Erythroblast (primary cell): ENCODE measurements at regions not wholly inside any gene's neighbourhood (a gene's known extent, or its start where the extent isn't known, plus 50 kb on each side); places are given as distances from the start of the nearest gene placed in this dataset.

Experiments used
- DNase-seq, 2 experiments: peaks; one replicate each; lab custom pipeline; 2025; lab: John Stamatoyannopoulos, UW
- GATA1 ChIP-seq: IDR thresholded peaks from 2 replicates; pipeline ENCODE4 v1.6.1; 2011; ENCODE audit warnings: low read depth, mild to moderate bottlenecking, control low read depth, low read length, moderate library complexity
- POLR2A ChIP-seq: IDR thresholded peaks from 2 replicates; pipeline ENCODE4 v1.6.1; 2011; ENCODE audit warnings: mild to moderate bottlenecking, low read length

GRCh38 chr7:47709051-47709450, 127.1 kb upstream of the TNS3 start:
- TF ChIP-seq POLR2A (no peak), GATA1 (no peak)
- DNase-seq = no peak

- DNase-seq = no peak
- TF ChIP-seq GATA1 (no peak), POLR2A (no peak)
Measured at GRCh38 chr7:47707583-47707982, 125.7 kb upstream of the TNS3 start.

DNA sequence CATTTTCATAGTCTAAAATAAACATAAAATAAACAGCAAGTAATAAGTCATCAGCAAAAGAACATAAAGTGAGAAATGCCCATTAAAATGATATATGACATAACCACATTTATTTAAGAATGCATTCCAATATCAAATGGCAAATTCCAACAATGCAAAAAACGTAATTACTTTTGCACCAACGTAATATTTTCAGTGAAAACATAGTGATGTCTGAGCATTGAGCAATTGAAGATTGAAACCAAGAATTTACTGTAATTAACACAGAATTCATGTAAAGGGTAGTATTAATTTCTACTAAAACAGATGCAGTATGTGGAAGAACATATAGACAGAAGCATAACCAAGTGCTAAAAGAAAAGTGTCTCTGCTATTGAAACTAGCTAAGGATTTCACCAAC, 123.0 kb upstream of the TNS3 start:
- DNase-seq = no peak
- no peak for TF ChIP-seq POLR2A
- TF ChIP-seq GATA1 = no peak

DNA sequence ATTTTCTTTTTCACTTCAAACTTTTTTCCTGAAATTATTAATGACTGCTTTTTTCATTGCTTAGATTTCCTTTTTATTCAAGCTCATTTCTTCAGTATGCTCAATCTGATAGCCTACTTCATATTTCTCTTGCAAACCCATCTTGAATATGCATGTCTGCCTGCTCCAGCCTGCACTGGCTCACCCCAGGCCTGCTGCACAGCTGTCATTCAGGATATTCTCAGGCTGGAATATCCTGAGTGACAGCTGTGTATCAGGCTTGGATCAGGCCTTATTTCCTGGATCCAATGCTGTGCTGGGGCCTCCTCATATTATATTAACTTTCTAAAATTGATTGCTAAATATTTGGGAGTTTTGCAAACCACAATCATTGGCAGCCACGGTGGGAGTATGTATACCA, 120.2 kb upstream of the TNS3 start:
- DNase-seq = no peak
- TF ChIP-seq GATA1 (no peak), POLR2A (no peak)

DNA sequence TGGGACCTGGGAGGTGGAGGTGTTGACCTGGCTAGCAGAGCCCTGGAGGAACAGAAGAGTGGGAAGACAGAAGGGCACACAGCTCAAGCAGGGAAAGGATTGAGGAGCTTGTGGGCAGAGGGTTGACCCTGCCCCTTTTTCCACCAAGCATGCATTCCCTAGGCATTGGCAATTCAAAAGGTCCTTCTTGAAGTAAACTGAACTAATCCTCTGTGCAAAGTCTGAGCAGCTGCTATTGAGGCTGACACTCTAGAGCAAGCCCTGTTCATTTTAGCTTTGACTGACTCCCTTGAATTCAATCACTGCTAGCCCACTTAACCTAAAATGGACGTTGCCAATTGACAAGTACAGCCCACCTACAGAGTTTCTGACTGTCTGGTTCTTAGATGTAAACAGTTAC, 116.5 kb upstream of the TNS3 start:
- DNase-seq = no peak
- TF ChIP-seq GATA1 (no peak), POLR2A (no peak)

GRCh38 chr7:47697543-47697942, 115.6 kb upstream of the TNS3 start:
- TF ChIP-seq GATA1 (no peak), POLR2A (no peak)

GRCh38 chr7:47696152-47696710, 114.3 kb upstream of the TNS3 start:
- no peak for DNase-seq
- TF ChIP-seq POLR2A (no peak), GATA1 (no peak)

More at GRCh38 chr7:47697543-47697942, 115.6 kb upstream of the TNS3 start:
- no peak for DNase-seq

DNA sequence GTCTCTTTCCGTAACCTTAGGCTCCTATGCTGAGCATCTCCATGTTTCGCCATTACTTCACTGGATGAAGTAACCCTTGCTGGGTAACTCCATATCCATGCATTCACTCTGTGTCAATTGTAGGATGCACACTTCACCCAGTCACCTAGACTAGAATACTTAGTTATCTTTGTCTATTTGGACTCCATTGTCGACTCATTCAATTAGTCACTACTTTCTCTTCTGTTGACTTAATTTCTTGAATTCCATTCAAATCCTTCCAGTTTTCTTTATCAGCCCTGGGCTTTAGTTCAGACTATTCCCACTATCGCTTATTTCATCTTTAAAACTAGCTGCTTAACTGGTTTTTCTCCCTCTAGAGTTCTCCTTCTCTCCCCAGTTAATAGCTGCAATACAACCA, 111.3 kb upstream of the TNS3 start:
- no peak for TF ChIP-seq POLR2A
- TF ChIP-seq GATA1 = no peak
- DNase-seq = no peak

DNA sequence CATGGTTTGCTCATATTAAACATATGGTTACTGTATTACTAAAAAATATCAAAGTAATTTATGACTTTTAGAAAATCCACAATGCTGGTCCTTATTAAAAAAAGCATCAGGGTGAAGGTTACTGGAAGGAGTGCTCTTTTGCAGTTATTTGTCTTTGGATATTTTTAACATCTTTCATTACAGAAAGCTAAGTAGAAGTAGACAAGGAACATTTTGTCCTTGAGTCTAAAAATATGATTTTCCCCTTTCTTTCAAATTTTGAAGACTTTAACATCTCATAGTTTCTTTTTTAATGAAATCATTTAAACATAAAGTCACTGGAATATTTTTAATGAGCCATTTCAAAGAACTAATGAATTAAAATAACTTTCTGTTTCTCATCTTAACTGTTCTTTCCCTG, 110.1 kb upstream of the TNS3 start:
- DNase-seq = no peak

DNA sequence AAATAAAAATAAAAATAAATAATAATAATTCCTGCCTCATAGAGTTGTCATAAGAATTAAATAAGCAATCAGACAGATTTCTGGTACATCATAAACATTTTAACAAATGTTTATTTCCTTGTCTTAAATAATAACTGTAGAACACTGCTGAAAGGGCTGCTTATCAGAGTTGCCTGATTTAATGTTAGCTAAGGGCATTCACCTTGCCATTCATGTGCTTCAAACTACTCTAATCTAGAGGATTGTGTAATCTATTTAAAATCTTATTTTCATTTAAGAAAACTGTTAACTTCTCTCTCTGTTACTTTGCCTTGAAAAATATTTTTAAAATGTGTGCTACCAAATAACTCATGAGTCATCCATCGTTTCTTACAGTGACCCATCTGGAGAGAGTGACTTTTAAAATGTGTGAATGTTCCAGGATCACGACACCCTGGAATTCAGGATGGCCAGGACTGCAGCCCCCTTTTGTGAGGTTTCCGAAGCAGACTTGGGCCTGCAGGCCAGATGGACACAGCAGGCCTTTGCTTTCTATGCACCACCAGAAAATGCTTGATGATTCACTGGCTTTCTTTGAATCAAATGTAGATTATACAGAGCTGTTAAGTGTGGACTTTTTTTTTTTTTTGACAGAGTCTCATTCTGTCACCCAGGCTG, 109.1 kb upstream of the TNS3 start:
- no peak for DNase-seq
- no peak for TF ChIP-seq GATA1
- TF ChIP-seq POLR2A = no peak

More for the DNA sequence above, 110.1 kb upstream of the TNS3 start:
- TF ChIP-seq POLR2A (no peak), GATA1 (no peak)

GRCh38 chr7:47689558-47689957, 107.6 kb upstream of the TNS3 start:
- no peak for DNase-seq
- TF ChIP-seq GATA1 (no peak), POLR2A (no peak)

GRCh38 chr7:47688311-47689100, 106.6 kb upstream of the TNS3 start:
- no peak for TF ChIP-seq POLR2A
- TF ChIP-seq GATA1 = no peak
- no peak for DNase-seq

DNA sequence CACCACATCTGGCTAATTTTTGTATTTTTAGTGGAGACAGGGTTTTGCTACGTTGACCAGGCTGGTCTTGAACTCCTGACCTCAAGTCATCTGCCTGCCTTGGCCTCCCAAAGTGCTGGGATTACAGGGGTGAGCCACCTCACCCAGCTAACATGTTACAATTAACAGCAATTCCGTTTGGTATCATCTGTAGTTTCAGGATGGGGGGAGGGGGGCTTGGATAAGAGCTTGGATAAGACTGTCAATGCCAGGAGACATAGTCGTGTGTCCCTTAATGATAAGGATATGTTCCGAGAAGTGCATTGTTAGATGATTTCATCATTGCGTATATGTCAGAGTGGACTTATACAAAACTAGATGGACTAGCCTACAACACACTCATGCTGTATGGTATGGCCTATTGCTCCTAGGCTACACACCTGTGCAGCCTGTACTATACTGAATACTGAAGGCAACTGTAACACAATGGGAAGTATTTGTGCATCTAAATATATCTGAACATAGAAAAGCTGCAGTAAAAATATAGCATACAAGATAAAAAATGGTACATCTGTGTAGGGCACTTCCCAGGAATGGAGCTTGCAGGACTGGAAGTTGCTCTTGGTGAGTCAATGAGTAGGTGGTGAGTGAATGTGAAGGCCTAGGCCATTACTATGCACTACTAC, 103.9 kb upstream of the TNS3 start:
- peak; percentile 79 to 93 for DNase-seq
- TF ChIP-seq GATA1 (peak; percentile 57), POLR2A (peak; percentile 24)

DNA sequence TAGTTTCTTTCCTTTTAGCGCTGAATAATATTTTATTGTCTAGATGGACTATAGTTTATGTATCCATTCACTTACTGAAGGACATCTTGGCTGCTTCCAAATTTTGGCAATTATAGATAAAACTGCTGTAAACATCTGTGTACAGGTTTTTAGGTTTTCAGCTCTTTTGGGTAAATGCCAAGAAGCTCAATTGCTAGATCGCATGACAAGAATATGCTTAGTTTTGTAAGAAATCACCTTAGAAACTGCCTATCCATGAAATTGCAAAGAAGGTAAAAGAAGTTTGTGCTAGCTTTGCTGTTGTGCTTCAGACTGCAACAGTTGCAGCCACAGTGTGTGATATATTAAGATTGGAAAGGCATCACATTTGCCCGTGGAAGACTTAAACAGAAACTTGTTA, 103.2 kb upstream of the TNS3 start:
- DNase-seq = peak; percentile 16 to 19
- TF ChIP-seq GATA1 (no peak), POLR2A (no peak)
